B cell (primary cell): ENCODE measurements at regions not wholly inside any gene's neighbourhood (a gene's known extent, or its start where the extent isn't known, plus 50 kb on each side); places are given as distances from the start of the nearest gene placed in this dataset.
"Not testable (repeated sequence)": the region's sequence is repeated elsewhere in the genome, so short reads cannot be mapped to it uniquely, and the experiment has no call there.

ENCODE experiments used
- ATAC-seq: fragments of 200-7000 bp; cut with Tn5 transposase; one replicate; pipeline ENCODE4 v1.10.0; 2021; ENCODE audit warnings: low read depth, mild to moderate bottlenecking, moderate number of reproducible peaks, moderate library complexity
- CTCF ChIA-PET: fragments of 350-600 bp; sonication (Branson Sonifier 250); formaldehyde crosslinking; loops from one replicate; lab custom pipeline; 2021; ENCODE audit warnings: antibody characterized with exemption, inconsistent platforms; lab: Charles Lee
- POLR2A ChIA-PET: fragments of 350-600 bp; sonication (Branson Sonifier 250); formaldehyde crosslinking; loops from one replicate; lab custom pipeline; 2021; ENCODE audit warnings: antibody characterized with exemption; lab: Charles Lee
- DNase-seq: peaks from one replicate; pipeline ENCODE4 v3.0.0; 2013
- H2AFZ ChIP-seq: 2 replicates; pipeline ENCODE4 v1.6.1; 2012; ENCODE audit warnings: mild to moderate bottlenecking, low read depth, low read length; ENCODE audit not compliant: insufficient read depth, poor library complexity, severe bottlenecking
- H3K27ac ChIP-seq, 2 donors: 1 replicate in 1 of 2; 2 replicates in 1 of 2; pipeline ENCODE4 v1.5.1; 2012 to 2013; ENCODE audit warnings: low read length in 2 of 2, mild to moderate bottlenecking in 2 of 2, moderate library complexity in 1 of 2
- H3K27me3 ChIP-seq, 4 experiments: fragments of 200-600 bp in 1 of 4; sonication (generic) in 1 of 4; replicated peaks in 1 of 4; 1 replicate in 2 of 4; 2 replicates in 2 of 4; pipeline versions ENCODE4 v1.6.1 to v1.7.0; 2013 to 2016; ENCODE audit warnings: low read length in 3 of 4, mild to moderate bottlenecking in 2 of 4, mixed read lengths in 1 of 4, moderate library complexity in 1 of 4; ENCODE audit not compliant: insufficient read depth in 4 of 4, control insufficient read depth in 3 of 4; ENCODE audit errors: control extremely low read depth in 1 of 4
- H3K36me3 ChIP-seq, 2 experiments: replicated peaks in 1 of 2; 1 replicate in 1 of 2; 2 replicates in 1 of 2; pipeline versions ENCODE4 v1.6.1 to v1.7.1; 2013; ENCODE audit warnings: low read length in 1 of 2; ENCODE audit not compliant: insufficient read depth in 2 of 2, control insufficient read depth in 1 of 2; ENCODE audit errors: control extremely low read depth in 1 of 2, extremely low read depth in 1 of 2
- H3K4me1 ChIP-seq, 2 donors: fragments of 200-600 bp in 1 of 2; sonication (generic) in 1 of 2; 1 replicate in 1 of 2; 2 replicates in 1 of 2; pipeline versions ENCODE4 v1.5.1 to v1.6.1; 2013 to 2017; ENCODE audit warnings: low read length in 2 of 2; ENCODE audit not compliant: control insufficient read depth in 2 of 2, insufficient read depth in 2 of 2
- H3K4me2 ChIP-seq: replicated peaks from 2 replicates; pipeline ENCODE3; 2012; ENCODE audit warnings: mild to moderate bottlenecking, low read depth, low read length; ENCODE audit not compliant: poor library complexity, severe bottlenecking
- H3K4me3 ChIP-seq, 5 experiments: fragments of 200-600 bp in 1 of 5; sonication (generic) in 1 of 5; 1 replicate in 3 of 5; 2 replicates in 2 of 5; pipeline versions ENCODE4 v1.5.1 to v1.7.0; 2011 to 2016; ENCODE audit warnings: low read length in 4 of 5, mild to moderate bottlenecking in 4 of 5, low read depth in 2 of 5, control low read depth in 1 of 5, moderate library complexity in 1 of 5; ENCODE audit not compliant: insufficient read depth in 1 of 5; ENCODE audit errors: control extremely low read depth in 1 of 5, extremely low read depth in 1 of 5
- H3K79me2 ChIP-seq: fragments of 200-600 bp; sonication (generic); one replicate; pipeline ENCODE4 v1.6.0; 2016; ENCODE audit warnings: low read length; ENCODE audit not compliant: control insufficient read depth, insufficient read depth
- H3K9ac ChIP-seq: fragments of 200-600 bp; sonication (generic); 2 replicates; pipeline ENCODE4 v1.6.1; 2017; ENCODE audit warnings: mild to moderate bottlenecking, low read length, moderate library complexity
- H3K9me3 ChIP-seq, 3 donors: one replicate each; pipeline versions ENCODE4 v1.6.1 to v1.7.1; 2013; ENCODE audit warnings: low read length in 2 of 3; ENCODE audit not compliant: control insufficient read depth in 2 of 3, insufficient read depth in 1 of 3; ENCODE audit errors: control extremely low read depth in 1 of 3
- H4K20me1 ChIP-seq: 2 replicates; pipeline ENCODE4 v1.6.0; 2012; ENCODE audit warnings: mild to moderate bottlenecking, low read length; ENCODE audit not compliant: insufficient read depth, control insufficient read depth, poor library complexity, severe bottlenecking
- H3K27ac Mint-ChIP-seq: one replicate; pipeline ENCODE4 v1.8.0; 2021; ENCODE audit warnings: mixed read lengths
- H3K27me3 Mint-ChIP-seq: one replicate; pipeline ENCODE4 v1.8.0; 2021; ENCODE audit warnings: mixed read lengths
- H3K4me1 Mint-ChIP-seq: one replicate; pipeline ENCODE4 v1.8.0; 2021; ENCODE audit warnings: mixed read lengths
- H3K4me3 Mint-ChIP-seq: one replicate; pipeline ENCODE4 v1.8.0; 2021; ENCODE audit warnings: mixed read lengths
- H3K9me3 Mint-ChIP-seq: one replicate; pipeline ENCODE4 v1.8.0; 2022; ENCODE audit warnings: mixed read lengths; ENCODE audit not compliant: insufficient read depth
- EZH2 ChIP-seq: IDR thresholded peaks from 2 replicates; pipeline ENCODE4 v1.6.1; 2012; ENCODE audit warnings: borderline replicate concordance, low read depth, mild to moderate bottlenecking, moderate library complexity, low read length; ENCODE audit not compliant: insufficient read depth, poor library complexity, severe bottlenecking
- WGBS: methylation state at CpG from one replicate; pipeline ENCODE4 v1.1.5; 2013; ENCODE audit warnings: missing lambda C conversion rate; ENCODE audit not compliant: insufficient coverage; 5-methylcytosine and 5-hydroxymethylcytosine counted together
- intact Hi-C: fragments of 100-400 bp; cut with micrococcal nuclease; formaldehyde crosslinking; loops from one replicate; pipeline ENCODE4 v1.10.0; 2022
- TF ChIP-seq, protein P1 (sequence below): fragments of 200-600 bp; IDR thresholded peaks from one replicate; pipeline ENCODE4 v1.8.0; 2022; ENCODE audit warnings: antibody characterized with exemption, mild to moderate bottlenecking

DNA sequence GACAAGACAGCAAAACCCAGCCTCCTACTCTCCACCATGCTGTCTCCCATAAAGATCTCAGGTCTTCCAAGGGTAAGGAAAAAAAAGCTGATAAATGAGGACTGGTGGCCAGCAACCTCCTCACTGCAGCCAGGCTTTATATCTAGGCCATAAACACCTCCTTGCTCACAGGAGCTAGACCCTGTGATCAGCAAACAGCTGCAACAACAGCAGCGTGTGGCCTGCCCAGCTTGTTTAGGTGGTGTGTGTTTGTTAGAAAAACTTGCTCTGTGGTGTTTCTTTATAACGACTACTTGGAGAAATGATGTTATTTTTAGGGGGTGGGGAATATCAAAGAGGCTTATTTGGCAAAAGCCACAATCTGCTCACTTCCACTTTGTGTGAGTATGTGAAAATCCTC is 880.9 kb upstream of the AMELY start:
- no peak overlapping the region for H3K9ac ChIP-seq
- ATAC-seq (no peak), DNase-seq (no peak)
- H3K4me1 ChIP-seq: no peaks in the 10 kb centered on the region
- Mint-ChIP-seq H3K27me3 (no peaks in the 10 kb centered on the region), H3K27ac (no peak overlapping the region), H3K4me3 (no peak overlapping the region), H3K9me3 (no peaks in the 10 kb centered on the region), H3K4me1 (no peaks in the 10 kb centered on the region)
- no peak overlapping the region for H2AFZ ChIP-seq
- intact Hi-C loops: no loop called here
- POLR2A ChIA-PET: no interaction called here
- H3K36me3 ChIP-seq: no peaks in the 10 kb centered on the region
- H3K9me3 ChIP-seq: no peaks in the 10 kb centered on the region
- no CpG with 5 or more reads among the region's 2 CpGs for WGBS
- H3K4me2 ChIP-seq: no peak overlapping the region
- no peaks in the 10 kb centered on the region for H3K79me2 ChIP-seq
- no peak overlapping the region for H3K27ac ChIP-seq
- H3K4me3 ChIP-seq: no peak overlapping the region
- H3K27me3 ChIP-seq: no peaks in the 10 kb centered on the region
- CTCF ChIA-PET: no interaction called here
- TF ChIP-seq EZH2: no peak
- TF ChIP-seq, protein P1, sequence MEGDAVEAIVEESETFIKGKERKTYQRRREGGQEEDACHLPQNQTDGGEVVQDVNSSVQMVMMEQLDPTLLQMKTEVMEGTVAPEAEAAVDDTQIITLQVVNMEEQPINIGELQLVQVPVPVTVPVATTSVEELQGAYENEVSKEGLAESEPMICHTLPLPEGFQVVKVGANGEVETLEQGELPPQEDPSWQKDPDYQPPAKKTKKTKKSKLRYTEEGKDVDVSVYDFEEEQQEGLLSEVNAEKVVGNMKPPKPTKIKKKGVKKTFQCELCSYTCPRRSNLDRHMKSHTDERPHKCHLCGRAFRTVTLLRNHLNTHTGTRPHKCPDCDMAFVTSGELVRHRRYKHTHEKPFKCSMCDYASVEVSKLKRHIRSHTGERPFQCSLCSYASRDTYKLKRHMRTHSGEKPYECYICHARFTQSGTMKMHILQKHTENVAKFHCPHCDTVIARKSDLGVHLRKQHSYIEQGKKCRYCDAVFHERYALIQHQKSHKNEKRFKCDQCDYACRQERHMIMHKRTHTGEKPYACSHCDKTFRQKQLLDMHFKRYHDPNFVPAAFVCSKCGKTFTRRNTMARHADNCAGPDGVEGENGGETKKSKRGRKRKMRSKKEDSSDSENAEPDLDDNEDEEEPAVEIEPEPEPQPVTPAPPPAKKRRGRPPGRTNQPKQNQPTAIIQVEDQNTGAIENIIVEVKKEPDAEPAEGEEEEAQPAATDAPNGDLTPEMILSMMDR: no peak
- no peaks in the 10 kb centered on the region for H4K20me1 ChIP-seq

DNA sequence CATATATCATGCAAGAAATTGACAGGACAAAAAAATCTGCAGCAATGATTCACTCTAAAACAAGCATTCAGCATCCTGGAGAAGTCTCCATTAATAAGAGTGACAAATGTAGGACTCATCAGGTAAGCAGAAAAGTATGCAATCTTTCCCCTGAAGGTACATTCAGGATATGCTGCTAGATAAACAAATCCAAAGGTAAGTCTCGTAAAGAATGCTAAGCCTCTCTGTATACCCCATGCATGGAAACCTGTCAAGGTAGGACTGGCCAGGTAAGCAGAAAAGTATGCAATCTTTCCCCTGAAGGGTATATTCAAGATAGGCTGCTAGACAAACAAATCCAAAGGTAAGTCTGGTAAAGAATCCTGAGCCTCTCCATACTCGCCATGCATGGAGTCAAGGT is 869.9 kb upstream of the AMELY start:
- WGBS: 100% methylated on average over 2 of the region's 2 CpGs
- Mint-ChIP-seq H3K27me3 (no peaks in the 10 kb centered on the region), H3K27ac (no peak overlapping the region), H3K4me1 (no peaks in the 10 kb centered on the region), H3K4me3 (no peak overlapping the region), H3K9me3 (no peaks in the 10 kb centered on the region)
- intact Hi-C loops: no loop called here
- Histone ChIP-seq H2AFZ (no peak overlapping the region), H4K20me1 (no peaks in the 10 kb centered on the region), H3K9ac (no peak overlapping the region), H3K36me3 (no peaks in the 10 kb centered on the region), H3K79me2 (no peaks in the 10 kb centered on the region), H3K9me3 (no peaks in the 10 kb centered on the region), H3K4me3 (no peak overlapping the region), H3K27me3 (no peaks in the 10 kb centered on the region), H3K27ac (no peak overlapping the region), H3K4me2 (no peak overlapping the region), H3K4me1 (no peaks in the 10 kb centered on the region)
- TF ChIP-seq, protein P1: no peak
- TF ChIP-seq EZH2: no peak
- CTCF ChIA-PET: no interaction called here
- POLR2A ChIA-PET: no interaction called here
- ATAC-seq (no peak), DNase-seq (no peak)

- H3K4me3 Mint-ChIP-seq, H3K4me2 ChIP-seq, H3K27me3 ChIP-seq, H3K27ac Mint-ChIP-seq, CTCF ChIA-PET, H2AFZ ChIP-seq, H3K9ac ChIP-seq, H3K4me1 ChIP-seq, H3K79me2 ChIP-seq, H3K36me3 ChIP-seq, H3K9me3 ChIP-seq, H3K4me1 Mint-ChIP-seq, POLR2A ChIA-PET, H3K27me3 Mint-ChIP-seq, ATAC-seq, intact Hi-C loops, DNase-seq, H3K27ac ChIP-seq, H4K20me1 ChIP-seq, H3K4me3 ChIP-seq, H3K9me3 Mint-ChIP-seq: not testable (repeated sequence)
- no CpG with 5 or more reads among the region's 2 CpGs for WGBS
Measured at GRCh38 chrY:7775436-7775835, 863.9 kb upstream of the AMELY start.
